ENCODE measurements at regions not wholly inside any gene's neighbourhood (a gene's known extent, or its start where the extent isn't known, plus 50 kb on each side); places are given as distances from the start of the nearest gene placed in this dataset.

DNA sequence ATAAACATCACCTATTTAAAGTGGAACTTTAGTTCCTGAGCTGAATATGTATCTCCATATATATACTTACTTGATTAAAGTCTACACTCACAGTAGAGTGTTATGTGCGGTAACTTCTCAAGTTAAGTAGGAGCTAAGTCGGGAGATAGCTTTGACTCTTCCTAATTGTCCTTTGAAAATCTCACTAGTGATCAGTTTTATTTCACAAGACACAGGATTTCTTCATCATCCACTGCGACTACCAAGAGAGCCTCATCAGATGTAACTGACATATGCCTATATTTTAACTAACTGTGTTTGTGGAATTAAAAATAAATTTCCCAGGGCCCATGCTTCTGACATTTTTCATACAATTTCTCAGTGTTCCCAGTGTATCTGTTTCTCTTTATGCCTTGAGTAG, 1664.0 kb downstream of the EFNB2 start:
- no peak for DNase-seq

DNA sequence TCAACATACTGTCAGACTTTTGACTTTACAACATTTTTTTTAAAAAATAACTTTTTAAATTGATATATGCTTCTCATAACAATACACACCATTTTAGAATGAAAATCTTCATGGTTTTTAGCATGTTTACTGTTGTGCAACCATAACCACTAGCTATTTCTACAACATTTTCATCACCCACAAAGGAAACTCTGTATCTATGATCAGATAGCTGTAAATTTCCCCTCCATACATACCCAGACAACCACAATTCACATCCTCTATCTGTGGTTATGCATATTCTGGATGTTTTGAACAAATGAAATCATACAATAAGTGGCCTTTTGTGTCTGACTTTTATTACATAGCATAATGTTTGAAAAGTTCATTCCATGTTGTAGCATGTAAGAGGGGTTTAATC, 1666.0 kb downstream of the EFNB2 start:
- DNase-seq, result peak; percentile 12

DNA sequence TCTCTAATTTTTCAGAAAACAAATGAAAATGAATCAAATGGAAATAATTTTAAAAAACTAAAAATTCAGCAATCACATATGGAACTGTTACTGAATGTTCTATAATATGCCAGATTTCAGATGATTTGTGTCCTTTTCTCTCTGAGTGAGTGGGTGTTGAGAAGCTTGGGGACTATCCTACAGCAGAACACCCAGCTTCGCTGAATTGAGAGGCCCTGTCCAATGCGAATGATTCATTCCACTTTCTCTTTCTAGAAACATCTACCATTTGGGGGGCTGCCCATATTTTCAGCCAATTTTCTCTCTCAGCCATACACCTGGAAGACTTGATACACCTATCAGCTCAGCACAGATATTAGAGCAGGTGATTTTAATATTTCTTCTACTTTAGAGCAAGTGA, 1666.7 kb downstream of the EFNB2 start:
- no peak for DNase-seq

- no peak for DNase-seq
These were observed 1679.9 kb downstream of the EFNB2 start for GRCh38 chr13:104855581-104855980.

DNA sequence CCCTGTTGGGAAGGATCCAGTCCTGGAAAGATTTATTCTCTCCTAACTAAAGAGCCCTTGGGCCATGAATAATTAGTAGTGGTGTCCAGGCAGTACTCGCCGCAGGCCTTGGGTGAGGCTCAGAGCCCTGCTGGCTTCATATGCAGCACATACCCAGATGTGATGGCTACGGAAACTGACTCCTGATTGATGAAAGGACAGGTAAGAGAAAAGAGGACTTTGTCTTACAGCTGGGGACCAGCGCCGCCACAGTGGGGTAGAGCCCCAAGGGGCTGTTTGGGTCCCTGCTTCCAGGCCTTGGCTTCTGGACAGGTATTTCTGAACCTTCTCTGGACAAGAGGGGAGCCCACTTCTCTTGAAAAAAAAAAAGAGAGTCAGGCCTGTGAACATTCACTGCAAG, 1680.8 kb downstream of the EFNB2 start:
- no peak for DNase-seq

DNA sequence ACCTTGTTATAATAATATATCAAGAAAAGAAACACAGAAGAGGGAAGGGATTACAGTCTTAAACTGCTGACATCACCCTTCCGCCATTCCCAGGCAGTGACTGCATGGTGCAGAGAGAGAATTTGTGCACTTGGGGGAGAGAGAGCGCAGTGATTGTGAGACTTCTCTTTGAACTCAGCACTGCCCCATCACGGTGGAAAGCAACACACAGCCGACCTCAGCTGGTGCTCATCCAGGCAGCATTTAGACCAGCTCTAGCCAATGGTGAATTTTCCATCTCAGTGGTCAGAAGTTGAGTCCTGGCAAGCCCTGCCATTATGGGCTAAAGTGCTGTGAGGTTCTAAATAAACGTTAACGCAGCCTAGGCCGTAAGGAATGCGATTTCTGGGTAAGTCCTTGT, 1681.5 kb downstream of the EFNB2 start:
- no peak for DNase-seq

GRCh38 chr13:104847922-104848321, 1687.5 kb downstream of the EFNB2 start:
- DNase-seq, result no peak

GRCh38 chr13:104843401-104843800, 1692.1 kb downstream of the EFNB2 start:
- no peak for DNase-seq

GRCh38 chr13:104841110-104841509, 1694.4 kb downstream of the EFNB2 start:
- no peak for DNase-seq

DNA sequence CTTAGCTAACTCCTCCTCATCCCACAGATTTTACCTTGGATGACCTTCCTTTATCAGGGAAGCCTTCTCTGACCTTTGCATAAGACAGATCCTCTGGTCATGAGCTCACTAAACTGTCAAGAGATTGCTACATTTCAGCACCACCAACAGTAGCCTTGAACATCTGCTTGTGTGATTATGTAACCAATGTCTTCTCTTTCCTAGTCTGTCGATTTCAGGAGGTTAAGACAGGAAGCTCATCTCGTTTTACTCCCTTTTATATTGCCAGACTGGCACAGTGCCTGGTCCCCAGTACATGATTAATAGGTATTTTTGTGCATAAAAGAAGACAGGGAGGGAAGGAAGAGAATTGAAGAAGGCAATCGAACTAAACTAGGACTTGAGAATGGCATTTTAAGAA, 1697.7 kb downstream of the EFNB2 start:
- peak; percentile 3 for DNase-seq

GRCh38 chr13:104833221-104833620, 1702.2 kb downstream of the EFNB2 start:
- no peak for DNase-seq

GRCh38 chr13:104832231-104832630, 1703.2 kb downstream of the EFNB2 start:
- no peak for DNase-seq

- DNase-seq, result no peak
These were observed 1703.6 kb downstream of the EFNB2 start for GRCh38 chr13:104831831-104832230.

GRCh38 chr13:104823709-104824108, 1711.8 kb downstream of the EFNB2 start:
- DNase-seq, result no peak

DNA sequence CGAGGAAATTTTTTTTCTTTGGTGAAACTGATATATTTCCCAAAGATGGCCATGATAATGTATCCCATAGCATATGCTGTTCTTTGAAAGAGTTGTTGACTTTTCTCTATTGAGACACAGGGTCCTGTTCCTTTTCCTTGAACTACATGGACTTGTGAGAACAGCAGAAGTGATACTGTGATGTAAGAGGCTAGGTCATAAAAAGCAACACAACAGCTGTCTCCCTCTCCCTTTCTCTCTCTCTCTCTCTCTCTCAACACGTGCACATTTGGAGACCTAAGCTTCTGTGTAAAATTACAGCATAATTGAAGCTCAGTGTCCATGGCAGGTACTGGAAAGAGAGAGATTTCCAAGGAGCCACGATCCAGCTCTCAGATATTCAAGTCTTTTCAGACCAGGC, 1712.4 kb downstream of the EFNB2 start:
- DNase-seq, result no peak

- DNase-seq, result no peak
These were observed 1718.2 kb downstream of the EFNB2 start for GRCh38 chr13:104817271-104817670.

GRCh38 chr13:104816726-104817125, 1718.7 kb downstream of the EFNB2 start:
- DNase-seq, result no peak

DNA sequence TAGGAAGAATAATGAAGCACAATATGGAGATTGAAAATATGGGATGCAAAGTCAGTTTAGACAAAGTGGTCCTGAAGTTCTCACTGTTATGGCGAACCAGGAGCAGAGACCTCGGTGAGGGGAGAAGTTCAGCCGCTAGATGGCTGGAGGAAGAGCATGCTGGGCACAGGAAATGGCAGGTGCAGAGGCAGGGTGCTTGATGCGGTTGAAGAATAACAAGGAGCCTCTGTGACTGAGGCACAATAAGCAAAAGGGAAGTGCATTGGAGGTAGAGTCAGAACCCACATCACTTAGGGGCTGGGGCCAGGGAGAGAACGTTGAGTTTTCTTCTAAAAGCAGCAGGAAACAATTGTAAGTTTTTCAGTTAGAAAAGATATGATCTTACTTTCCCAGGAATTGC, 1725.2 kb downstream of the EFNB2 start:
- DNase-seq, result no peak

GRCh38 chr13:104809483-104809882, 1726.0 kb downstream of the EFNB2 start:
- no peak for DNase-seq

DNA sequence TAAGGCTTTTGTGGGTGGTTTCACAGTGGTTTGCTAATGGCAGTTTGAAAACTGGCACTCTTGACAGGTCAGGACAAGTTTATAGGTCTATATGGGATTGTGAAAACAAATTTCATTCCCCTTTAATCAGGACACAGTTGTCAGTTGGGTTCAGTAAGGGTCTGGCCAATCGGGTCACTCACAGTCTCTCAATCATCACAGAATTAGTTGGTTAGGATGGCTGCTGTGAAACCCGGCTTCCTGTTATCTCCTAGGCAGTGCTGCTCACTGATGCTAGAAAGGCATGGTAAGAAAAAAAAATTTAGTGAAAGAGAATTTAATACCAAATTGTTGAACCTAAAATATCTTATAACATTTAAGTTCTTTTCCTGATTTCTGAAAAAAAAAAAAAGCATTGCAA, 1730.1 kb downstream of the EFNB2 start:
- no peak for DNase-seq

- DNase-seq, result no peak
These were observed 1732.9 kb upstream of the SLC10A2 start for GRCh38 chr13:104799152-104799551.

GRCh38 chr13:104798486-104798885, 1732.3 kb upstream of the SLC10A2 start:
- no peak for DNase-seq

DNA sequence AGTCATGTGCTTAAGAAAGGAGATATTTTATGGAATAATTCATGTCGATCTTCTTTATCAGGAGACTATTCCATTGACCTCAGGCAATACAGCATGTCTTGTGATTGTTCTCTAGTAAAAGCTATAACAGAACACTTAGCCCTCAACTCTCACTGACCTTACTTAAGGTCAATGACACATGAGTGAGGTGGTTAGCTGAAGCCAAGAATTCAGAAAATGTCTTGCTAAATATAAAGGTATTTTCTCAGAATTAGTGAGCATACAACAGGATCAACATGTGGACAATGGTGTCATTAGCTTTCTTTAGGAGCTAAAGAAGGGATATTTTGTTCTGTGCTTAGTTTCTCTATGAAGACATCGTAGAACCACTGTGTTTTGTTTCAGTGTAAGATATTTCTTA, 1730.4 kb upstream of the SLC10A2 start:
- DNase-seq, result no peak

DNA sequence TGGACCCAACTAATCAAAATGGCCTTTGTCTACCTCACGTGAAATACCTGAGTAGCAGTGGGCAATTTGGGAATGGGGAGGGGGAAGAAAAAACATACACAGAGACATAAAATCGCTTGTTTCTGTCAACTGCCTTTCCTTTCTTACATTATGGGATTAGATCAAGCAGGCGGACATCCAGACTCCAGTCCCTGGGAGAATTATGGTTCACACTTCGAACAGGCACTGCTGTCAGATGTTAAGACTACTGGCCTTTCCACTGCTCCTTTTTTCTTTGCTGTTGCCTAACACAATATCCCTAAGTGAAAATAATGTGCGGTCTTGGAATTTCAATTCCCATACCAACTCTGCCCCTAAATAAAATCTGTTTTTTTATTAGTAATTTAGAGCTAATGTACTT, 1719.7 kb upstream of the SLC10A2 start:
- no peak for DNase-seq

GRCh38 chr13:104784891-104785290, 1718.7 kb upstream of the SLC10A2 start:
- no peak for DNase-seq

DNA sequence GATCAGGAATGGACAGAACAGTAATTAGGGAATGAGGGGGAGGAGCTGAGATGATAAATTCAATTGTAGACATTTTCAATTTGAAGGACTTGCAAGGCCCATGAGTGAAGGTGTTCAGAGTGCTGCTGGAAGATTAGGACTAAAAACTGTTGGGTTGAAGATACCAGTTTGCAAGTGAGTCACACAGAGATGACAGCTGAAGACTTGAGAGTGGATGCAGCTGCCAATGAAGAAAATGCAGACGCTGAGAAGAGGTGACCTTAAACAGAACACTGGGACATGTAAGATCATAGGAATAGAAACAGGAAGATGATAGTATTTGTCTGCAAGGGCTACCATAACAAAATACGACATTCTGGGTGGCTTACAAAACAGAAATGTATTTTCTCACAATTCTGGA, 1716.5 kb upstream of the SLC10A2 start:
- no peak for DNase-seq
